Body of pancreas (tissue), 4 donors: ENCODE measurements at regions not wholly inside any gene's neighbourhood (a gene's known extent, or its start where the extent isn't known, plus 50 kb on each side); places are given as distances from the start of the nearest gene placed in this dataset.

ENCODE experiments used
- ATAC-seq: fragments of 150-250 bp; one replicate; pipeline ENCODE4 v1.9.1; 2016
- DNase-seq, 4 donors: peaks; one replicate each; pipeline ENCODE4 v3.0.0-alpha.2; 2019
- H3K27ac ChIP-seq, 4 donors: fragments of 200-600 bp; sonication (generic); 1 replicate in 3 of 4; 2 replicates in 1 of 4; pipeline versions ENCODE4 v1.5.1 to v1.6.1; 2016 to 2019; ENCODE audit warnings: mild to moderate bottlenecking in 1 of 4, mixed read lengths in 1 of 4, moderate library complexity in 1 of 4
- H3K27me3 ChIP-seq, 2 donors: fragments of 200-600 bp; sonication (generic); one replicate each; pipeline ENCODE4 v1.6.0; 2016; ENCODE audit warnings: mild to moderate bottlenecking in 1 of 2
- H3K36me3 ChIP-seq, 2 donors: fragments of 200-600 bp; sonication (generic); replicated peaks in 1 of 2; 2 replicates each; pipeline ENCODE4 v1.5.1; 2016; ENCODE audit warnings: low read depth in 2 of 2; ENCODE audit not compliant: insufficient read depth in 1 of 2
- H3K4me1 ChIP-seq: fragments of 200-600 bp; sonication (generic); one replicate; pipeline ENCODE4 v1.6.0; 2016
- H3K4me3 ChIP-seq, 2 donors: fragments of 200-600 bp; sonication (generic); 1 replicate in 1 of 2; 2 replicates in 1 of 2; pipeline ENCODE4 v1.5.1; 2016 to 2019
- H3K9me3 ChIP-seq, 3 donors: fragments of 200-600 bp; sonication (generic); 1 replicate in 2 of 3; 2 replicates in 1 of 3; pipeline ENCODE4 v1.5.1; 2016
- CTCF ChIP-seq, 7 experiments: fragments of 450-650 bp in 4 of 7; fragments of 200-600 bp in 3 of 7; sonication (generic) in 3 of 7; IDR thresholded peaks; one replicate each; pipeline ENCODE4 v1.5.1; 2016 to 2019; ENCODE audit warnings: antibody characterized with exemption in 7 of 7
- POLR2A ChIP-seq, 3 donors: fragments of 450-650 bp; IDR thresholded peaks; one replicate each; pipeline ENCODE4 v1.6.1; 2016; ENCODE audit warnings: antibody characterized with exemption in 3 of 3, mild to moderate bottlenecking in 2 of 3
- WGBS, 2 donors: methylation state at CpG; one replicate each; pipeline ENCODE4 v1.1.5; 2017; 5-methylcytosine and 5-hydroxymethylcytosine counted together
- intact Hi-C: fragments of 100-400 bp; cut with DNase I; formaldehyde crosslinking; loops from one replicate; pipeline ENCODE4 v1.15.1; 2023

GRCh38 chr12:14188744-14189143 lies 176.7 kb upstream of the ATF7IP start:
- peaks cover 6% of the 10 kb centered on the region for H3K4me1 ChIP-seq
- no peaks in the 10 kb centered on the region for H3K36me3 ChIP-seq
- no peak overlapping the region for H3K27ac ChIP-seq
- no peak for ATAC-seq
- WGBS, 2 donors: 17 to 29% methylated on average over 2 of the region's 2 CpGs
- DNase-seq: no peak
- intact Hi-C loops: no loop called here
- TF ChIP-seq CTCF (IDR thresholded peaks at IDR 0.05): no peak
- no peak for TF ChIP-seq POLR2A (IDR thresholded peaks at IDR 0.05)
- H3K27me3 ChIP-seq: no peaks in the 10 kb centered on the region
- no peaks in the 10 kb centered on the region for H3K9me3 ChIP-seq
- H3K4me3 ChIP-seq: no peak overlapping the region

- TF ChIP-seq CTCF (IDR thresholded peaks at IDR 0.05): no peak
- TF ChIP-seq POLR2A (IDR thresholded peaks at IDR 0.05): no peak
- H3K9me3 ChIP-seq: no peaks in the 10 kb centered on the region
- intact Hi-C loops: no loop called here
- H3K4me3 ChIP-seq: no peak overlapping the region
- 87 to 93% methylated on average over 1 of the region's 1 CpG for WGBS, 2 donors
- ATAC-seq: no peak
- DNase-seq: no peak
- no peaks in the 10 kb centered on the region for H3K36me3 ChIP-seq
- H3K27ac ChIP-seq: no peak overlapping the region
- H3K4me1 ChIP-seq: peaks cover 5% of the 10 kb centered on the region
- no peaks in the 10 kb centered on the region for H3K27me3 ChIP-seq
Observed at GRCh38 chr12:14190694-14191093, 174.8 kb upstream of the ATF7IP start.

GRCh38 chr12:14191612-14192011 lies 173.9 kb upstream of the ATF7IP start:
- TF ChIP-seq POLR2A (IDR thresholded peaks at IDR 0.05): no peak
- TF ChIP-seq CTCF (IDR thresholded peaks at IDR 0.05): no peak
- H3K36me3 ChIP-seq: no peaks in the 10 kb centered on the region
- H3K27ac ChIP-seq: no peak overlapping the region
- no peaks in the 10 kb centered on the region for H3K4me1 ChIP-seq
- H3K4me3 ChIP-seq: no peak overlapping the region
- WGBS, 2 donors: 89 to 95% methylated on average over 4 of the region's 4 CpGs
- ATAC-seq (no peak), DNase-seq (no peak)
- H3K9me3 ChIP-seq: no peaks in the 10 kb centered on the region
- H3K27me3 ChIP-seq: no peaks in the 10 kb centered on the region
- intact Hi-C loops: no loop called here

GRCh38 chr12:14193639-14194038 lies 171.8 kb upstream of the ATF7IP start:
- Histone ChIP-seq H3K4me1 (no peaks in the 10 kb centered on the region), H3K27me3 (no peaks in the 10 kb centered on the region), H3K27ac (no peak overlapping the region), H3K36me3 (no peaks in the 10 kb centered on the region), H3K9me3 (no peaks in the 10 kb centered on the region), H3K4me3 (no peak overlapping the region)
- DNase-seq (no peak), ATAC-seq (no peak)
- 67 to 69% methylated on average over 10 of the region's 10 CpGs for WGBS, 2 donors
- TF ChIP-seq POLR2A (IDR thresholded peaks at IDR 0.05) (no peak), CTCF (IDR thresholded peaks at IDR 0.05) (no peak)
- intact Hi-C loops: no loop called here

- Histone ChIP-seq H3K27me3 (no peaks in the 10 kb centered on the region), H3K9me3 (no peaks in the 10 kb centered on the region), H3K4me1 (peaks cover 8% of the 10 kb centered on the region), H3K4me3 (no peak overlapping the region), H3K36me3 (no peaks in the 10 kb centered on the region), H3K27ac (no peak overlapping the region)
- ATAC-seq (no peak), DNase-seq (no peak)
- intact Hi-C loops: no loop called here
- TF ChIP-seq POLR2A (IDR thresholded peaks at IDR 0.05) (no peak), CTCF (IDR thresholded peaks at IDR 0.05) (no peak)
- 91 to 93% methylated on average over 11 of the region's 11 CpGs for WGBS, 2 donors
Observed at GRCh38 chr12:14194572-14194971, 170.9 kb upstream of the ATF7IP start.
